RKO (cell line): ENCODE measurements at regions not wholly inside any gene's neighbourhood (a gene's known extent, or its start where the extent isn't known, plus 50 kb on each side); places are given as distances from the start of the nearest gene placed in this dataset.
"Not testable (repeated sequence)": the region's sequence is repeated elsewhere in the genome, so short reads cannot be mapped to it uniquely, and the experiment has no call there.

Source experiments
- DNase-seq: peaks from one replicate; pipeline ENCODE4 v3.0.0-alpha.2; 2016; ENCODE audit warnings: low spot score

DNA sequence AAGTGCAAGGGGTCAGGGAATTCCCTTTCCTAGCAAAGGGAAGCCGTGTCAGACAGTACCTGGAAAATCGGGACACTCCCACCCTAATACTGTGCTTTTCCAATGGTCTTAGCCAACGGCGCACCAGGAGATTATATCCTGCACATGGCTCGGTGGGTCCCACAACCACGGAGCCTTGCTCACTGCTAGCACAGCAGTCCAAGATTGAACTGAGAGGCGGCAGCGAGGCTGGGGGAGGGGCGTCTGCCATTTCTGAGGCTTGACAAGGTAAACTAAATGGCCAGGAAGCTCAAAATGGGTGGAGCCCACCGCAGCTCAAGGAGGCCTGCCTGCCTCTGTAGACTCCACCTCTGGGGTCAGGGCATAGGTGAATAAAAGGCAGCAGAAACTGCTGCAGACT lies 76.5 kb upstream of the LINC00632 start:
- not testable (repeated sequence) for DNase-seq

- no peak for DNase-seq
These were observed 101.4 kb upstream of the LINC00632 start for GRCh38 chrX:140608111-140608510.

DNA sequence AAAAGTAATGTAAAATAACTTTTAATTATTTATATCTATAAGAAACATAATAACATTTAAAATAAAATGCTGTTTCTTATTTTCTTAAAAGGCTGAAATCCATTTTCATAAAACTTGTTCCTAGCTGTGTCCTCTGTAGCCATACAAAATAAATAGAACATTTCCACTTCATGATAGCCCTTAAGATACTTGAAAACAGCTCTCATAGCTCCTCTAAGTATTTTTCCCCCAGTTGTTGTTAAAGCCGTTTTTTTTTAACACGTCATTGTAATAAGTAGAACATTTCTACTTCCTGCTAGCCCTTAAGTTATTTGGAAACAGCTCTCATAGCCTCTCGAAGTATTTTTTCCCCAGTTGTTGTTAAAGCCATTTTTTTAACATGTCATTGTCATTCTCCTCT lies 97.3 kb upstream of the SOX3 start:
- no peak for DNase-seq

GRCh38 chrX:140599851-140600250 lies 95.0 kb upstream of the SOX3 start:
- no peak for DNase-seq

DNA sequence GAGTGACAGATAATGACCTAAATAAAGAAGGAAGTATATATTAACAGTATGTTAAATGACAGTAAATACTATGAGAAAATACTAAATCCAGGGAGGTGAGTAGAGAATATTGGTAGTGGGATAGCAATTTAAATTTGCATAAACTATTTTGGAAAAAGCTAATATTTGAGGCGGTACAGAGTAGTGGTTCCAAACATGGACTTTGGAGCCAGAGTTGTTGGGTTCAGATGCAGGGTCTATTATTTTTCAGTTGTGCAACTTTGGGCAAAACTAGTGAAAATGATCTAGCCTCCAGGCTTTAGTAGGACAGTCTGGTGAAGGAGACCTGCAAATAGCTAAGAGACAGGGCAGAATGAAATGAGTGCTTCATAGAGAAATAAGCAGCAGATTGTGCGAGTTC lies 84.8 kb upstream of the SOX3 start:
- no peak for DNase-seq

- no peak for DNase-seq
These were observed 82.1 kb upstream of the SOX3 start for GRCh38 chrX:140586951-140587350.

- no peak for DNase-seq
These were observed 75.6 kb upstream of the SOX3 start for GRCh38 chrX:140580478-140580877.

GRCh38 chrX:140572724-140573123 lies 67.9 kb upstream of the SOX3 start:
- peak; percentile 60 for DNase-seq

DNA sequence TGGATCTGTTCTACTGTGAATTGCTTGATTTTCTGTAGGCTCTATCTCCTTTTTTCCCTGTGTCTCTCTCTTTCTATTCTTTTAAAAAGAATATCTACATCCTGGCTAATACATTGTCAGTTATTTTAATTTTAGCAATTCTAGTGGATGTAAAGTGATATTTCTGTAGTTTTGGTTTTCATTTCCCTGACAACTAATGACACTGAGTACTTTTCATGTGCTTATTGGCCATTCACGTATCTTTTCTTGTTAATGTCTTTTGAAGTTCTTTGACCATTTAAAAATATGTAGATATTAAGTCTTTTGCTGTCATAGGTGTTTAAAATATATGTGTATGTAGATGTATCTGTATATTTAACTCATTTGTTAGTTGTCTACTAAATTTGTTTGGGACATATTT lies 59.0 kb upstream of the SOX3 start:
- DNase-seq: no peak
